H9 (cell line): ENCODE measurements at regions not wholly inside any gene's neighbourhood (a gene's known extent, or its start where the extent isn't known, plus 50 kb on each side); places are given as distances from the start of the nearest gene placed in this dataset.

Experiments
- DNase-seq: peaks from one replicate; pipeline ENCODE4 v3.0.0-alpha.2; 2017
- H2AFZ ChIP-seq: one replicate; pipeline ENCODE4 v1.6.1; 2013; ENCODE audit warnings: mild to moderate bottlenecking, low read length, control low read depth, moderate library complexity
- H2AK5ac ChIP-seq: 2 replicates; pipeline ENCODE4 v1.6.1; 2013; ENCODE audit warnings: low read length, control low read depth, mixed read lengths; ENCODE audit not compliant: insufficient read length
- H2BK120ac ChIP-seq: one replicate; pipeline ENCODE4 v1.6.1; 2013; ENCODE audit warnings: low read depth, mild to moderate bottlenecking, low read length, control low read depth, inconsistent platforms; ENCODE audit not compliant: poor library complexity, severe bottlenecking
- H2BK12ac ChIP-seq: 2 replicates; pipeline ENCODE4 v1.6.1; 2013; ENCODE audit warnings: low read length, control low read depth, mixed read lengths, low read depth; ENCODE audit not compliant: insufficient read length
- H2BK15ac ChIP-seq: 2 replicates; pipeline ENCODE4 v1.6.1; 2013; ENCODE audit warnings: low read depth, low read length, control low read depth
- H2BK20ac ChIP-seq: one replicate; pipeline ENCODE4 v1.6.1; 2013; ENCODE audit warnings: low read depth, mild to moderate bottlenecking, low read length, control low read depth, inconsistent platforms; ENCODE audit not compliant: poor library complexity, severe bottlenecking
- H2BK5ac ChIP-seq: 2 replicates; pipeline ENCODE4 v1.6.1; 2013; ENCODE audit warnings: low read length, control low read depth, mixed read lengths; ENCODE audit not compliant: insufficient read length
- H3K14ac ChIP-seq: 2 replicates; pipeline ENCODE4 v1.6.1; 2013; ENCODE audit warnings: low read length, control low read depth; ENCODE audit not compliant: insufficient read depth
- H3K18ac ChIP-seq: 2 replicates; pipeline ENCODE4 v1.6.1; 2013; ENCODE audit warnings: low read depth, mild to moderate bottlenecking, mixed read lengths, low read length, control low read depth; ENCODE audit not compliant: insufficient read length
- H3K23ac ChIP-seq: 2 replicates; pipeline ENCODE4 v1.6.1; 2013; ENCODE audit warnings: low read length, control low read depth, mixed read lengths, low read depth; ENCODE audit not compliant: insufficient read length
- H3K23me2 ChIP-seq: 2 replicates; pipeline ENCODE4 v1.6.1; 2013; ENCODE audit warnings: low read depth, mild to moderate bottlenecking, mixed read lengths, low read length, control low read depth; ENCODE audit not compliant: insufficient read length, poor library complexity, severe bottlenecking
- H3K27ac ChIP-seq: 2 replicates; pipeline ENCODE4 v1.5.1; 2013; ENCODE audit warnings: low read length, control low read depth, mixed read lengths, low read depth; ENCODE audit not compliant: insufficient read length
- H3K27me3 ChIP-seq: 2 replicates; pipeline ENCODE4 v1.6.1; 2013; ENCODE audit warnings: low read length, control low read depth, inconsistent platforms; ENCODE audit not compliant: insufficient read depth
- H3K4ac ChIP-seq: 2 replicates; pipeline ENCODE4 v1.6.1; 2013; ENCODE audit warnings: low read depth, mild to moderate bottlenecking, control low read depth, inconsistent platforms, low read length, moderate library complexity
- H3K4me1 ChIP-seq: 2 replicates; pipeline ENCODE4 v1.6.1; 2013; ENCODE audit warnings: low read length, control low read depth, inconsistent platforms; ENCODE audit not compliant: insufficient read depth
- H3K4me2 ChIP-seq: 2 replicates; pipeline ENCODE4 v1.6.1; 2013; ENCODE audit warnings: low read length, control low read depth, mixed read lengths; ENCODE audit not compliant: insufficient read length, insufficient read depth
- H3K56ac ChIP-seq: 2 replicates; pipeline ENCODE4 v1.6.1; 2013; ENCODE audit warnings: low read depth, mild to moderate bottlenecking, mixed read lengths, low read length, control low read depth; ENCODE audit not compliant: insufficient read length
- H3K79me1 ChIP-seq: 2 replicates; pipeline ENCODE4 v1.6.1; 2013; ENCODE audit warnings: low read depth, mild to moderate bottlenecking, moderate library complexity, low read length, control low read depth, inconsistent platforms; ENCODE audit not compliant: insufficient read depth, poor library complexity, severe bottlenecking
- H3K79me2 ChIP-seq: 2 replicates; pipeline ENCODE4 v1.6.1; 2013; ENCODE audit warnings: low read length, control low read depth, inconsistent platforms; ENCODE audit not compliant: insufficient read depth
- H3K9ac ChIP-seq: 2 replicates; pipeline ENCODE4 v1.6.1; 2013; ENCODE audit warnings: low read length, control low read depth, mixed read lengths; ENCODE audit not compliant: insufficient read length; ENCODE audit errors: extremely low read depth
- H3K9me3 ChIP-seq: one replicate; pipeline ENCODE4 v1.6.1; 2013; ENCODE audit warnings: low read depth, low read length, inconsistent platforms; ENCODE audit not compliant: control insufficient read depth
- H3T11ph ChIP-seq: one replicate; pipeline ENCODE4 v1.6.1; 2013; ENCODE audit warnings: mild to moderate bottlenecking, low read length, control low read depth, inconsistent platforms
- H4K20me1 ChIP-seq: one replicate; pipeline ENCODE4 v1.6.1; 2013; ENCODE audit not compliant: control insufficient read depth, insufficient read length, insufficient read depth
- H4K5ac ChIP-seq: 2 replicates; pipeline ENCODE4 v1.6.1; 2013; ENCODE audit warnings: low read depth, mild to moderate bottlenecking, mixed read lengths, low read length, control low read depth; ENCODE audit not compliant: insufficient read length
- H4K8ac ChIP-seq: replicated peaks from 2 replicates; pipeline ENCODE4 v1.6.1; 2013; ENCODE audit warnings: low read length, control low read depth, mixed read lengths, low read depth; ENCODE audit not compliant: insufficient read length
- H4K91ac ChIP-seq: 2 replicates; pipeline ENCODE4 v1.6.1; 2013; ENCODE audit warnings: low read depth, mild to moderate bottlenecking, moderate library complexity, mixed read lengths, low read length, control low read depth; ENCODE audit not compliant: insufficient read length
- H3K27ac Mint-ChIP-seq, 3 experiments: 2 replicates in 2 of 3; 3 replicates in 1 of 3; pipeline ENCODE4 v1.8.0; 2020 to 2021; ENCODE audit warnings: mixed read lengths in 3 of 3, mild to moderate bottlenecking in 1 of 3, moderate library complexity in 1 of 3
- H3K27me3 Mint-ChIP-seq: 2 replicates; pipeline ENCODE4 v1.8.0; 2021; ENCODE audit warnings: low read depth, mild to moderate bottlenecking, moderate library complexity, mixed read lengths
- H3K36me3 Mint-ChIP-seq, 3 experiments: 2 replicates in 2 of 3; 3 replicates in 1 of 3; pipeline ENCODE4 v1.8.0; 2020 to 2021; ENCODE audit warnings: low read depth in 3 of 3, mixed read lengths in 3 of 3; ENCODE audit not compliant: insufficient read depth in 1 of 3
- H3K4me1 Mint-ChIP-seq, 2 experiments: 2 replicates each; pipeline ENCODE4 v1.8.0; 2020; ENCODE audit warnings: mixed read lengths in 2 of 2
- H3K4me3 Mint-ChIP-seq, 2 experiments: 2 replicates in 1 of 2; 3 replicates in 1 of 2; pipeline ENCODE4 v1.8.0; 2020 to 2021; ENCODE audit warnings: mild to moderate bottlenecking in 2 of 2, mixed read lengths in 2 of 2, moderate library complexity in 1 of 2
- H3K9me3 Mint-ChIP-seq, 2 experiments: 2 replicates in 1 of 2; 3 replicates in 1 of 2; pipeline ENCODE4 v1.8.0; 2020; ENCODE audit warnings: mild to moderate bottlenecking in 2 of 2, mixed read lengths in 2 of 2, moderate library complexity in 1 of 2
- CTCF ChIP-seq: fragments of 200-600 bp; sonication (generic); conservative IDR thresholded peaks from 3 replicates; pipeline ENCODE4 v1.8.0; 2021; ENCODE audit warnings: antibody characterized with exemption, mild to moderate bottlenecking
- WGBS: extraction: QIAGEN DNeasy Blood & Tissue Kit; methylation state at CpG from one replicate; pipeline ENCODE4 v1.1.7; 2013; ENCODE audit warnings: missing lambda C conversion rate, low lambda C conversion rate, mixed read lengths; ENCODE audit not compliant: insufficient read length; ENCODE audit errors: extremely low coverage; 5-methylcytosine and 5-hydroxymethylcytosine counted together

- H4K91ac ChIP-seq: no peak overlapping the region
- no peak overlapping the region for H4K5ac ChIP-seq
Measured at GRCh38 chr15:62617741-62618140, 424.8 kb upstream of the TPM1 start.

More at GRCh38 chr15:62617741-62618140, 424.8 kb upstream of the TPM1 start:
- Histone ChIP-seq H2BK5ac (no peak overlapping the region), H3T11ph (no peak overlapping the region), H3K79me2 (no peaks in the 10 kb centered on the region), H3K18ac (no peak overlapping the region), H2BK120ac (no peak overlapping the region), H3K79me1 (no peaks in the 10 kb centered on the region), H3K14ac (no peak overlapping the region), H3K4me1 (no peaks in the 10 kb centered on the region), H3K23me2 (no peaks in the 10 kb centered on the region), H3K27me3 (no peaks in the 10 kb centered on the region), H2AFZ (no peak overlapping the region), H2AK5ac (no peak overlapping the region), H3K56ac (no peak overlapping the region), H2BK15ac (no peak overlapping the region), H3K27ac (no peak overlapping the region), H3K4ac (no peak overlapping the region), H2BK12ac (no peak overlapping the region), H4K8ac (no peak overlapping the region), H4K20me1 (peaks cover 2% of the 10 kb centered on the region), H2BK20ac (no peak overlapping the region), H3K4me2 (no peak overlapping the region), H3K9ac (no peak overlapping the region), H3K23ac (no peak overlapping the region), H3K9me3 (no peaks in the 10 kb centered on the region)
- TF ChIP-seq CTCF: no peak
- H3K4me1 Mint-ChIP-seq: peaks cover 4 to 5% of the 10 kb centered on the region in 2 experiments
- DNase-seq: no peak
- H3K27ac Mint-ChIP-seq: no peak overlapping the region
- no peak overlapping the region for H3K4me3 Mint-ChIP-seq
- H3K9me3 Mint-ChIP-seq: no peaks in the 10 kb centered on the region
- no peaks in the 10 kb centered on the region for H3K27me3 Mint-ChIP-seq
- no peaks in the 10 kb centered on the region for H3K36me3 Mint-ChIP-seq
- WGBS: no CpG with 5 or more reads among the region's 4 CpGs
